Stimulated activated CD8-positive, alpha-beta memory T cell treated with anti-CD3 and anti-CD28 coated beads, Interleukin-4, amount 100 ng/mL, for 48 hours (primary cell): ENCODE measurements at regions not wholly inside any gene's neighbourhood (a gene's known extent, or its start where the extent isn't known, plus 50 kb on each side); places are given as distances from the start of the nearest gene placed in this dataset.

Experiments used
- DNase-seq: peaks from one replicate; pipeline ENCODE4 v3.0.0-alpha.2; 2020

- DNase-seq: no peak
These were observed 107.4 kb downstream of the DDIT4L start for GRCh38 chr4:100082852-100083251.

GRCh38 chr4:100081491-100081890 lies 108.8 kb downstream of the DDIT4L start:
- DNase-seq: no peak

GRCh38 chr4:100079264-100079663 lies 111.0 kb downstream of the DDIT4L start:
- DNase-seq: no peak

- no peak for DNase-seq
These were observed 113.5 kb downstream of the DDIT4L start for GRCh38 chr4:100076753-100077152.

- no peak for DNase-seq
These were observed 114.6 kb downstream of the DDIT4L start for GRCh38 chr4:100075486-100076270.

GRCh38 chr4:100075056-100075455 lies 115.2 kb downstream of the DDIT4L start:
- DNase-seq: no peak

GRCh38 chr4:100071506-100071905 lies 118.8 kb downstream of the DDIT4L start:
- no peak for DNase-seq

GRCh38 chr4:100070868-100071267 lies 119.4 kb downstream of the DDIT4L start:
- no peak for DNase-seq

GRCh38 chr4:100069207-100069606 lies 119.1 kb upstream of the H2AZ1 start:
- no peak for DNase-seq

GRCh38 chr4:100067255-100067654 lies 117.2 kb upstream of the H2AZ1 start:
- DNase-seq: no peak

GRCh38 chr4:100063355-100063754 lies 113.3 kb upstream of the H2AZ1 start:
- DNase-seq: no peak

- no peak for DNase-seq
These were observed 112.8 kb upstream of the H2AZ1 start for GRCh38 chr4:100062921-100063320.

- DNase-seq: no peak
These were observed 111.8 kb upstream of the H2AZ1 start for GRCh38 chr4:100061835-100062234.

- DNase-seq: no peak
These were observed 110.8 kb upstream of the H2AZ1 start for GRCh38 chr4:100060765-100061416.

GRCh38 chr4:100059467-100059866 lies 109.4 kb upstream of the H2AZ1 start:
- DNase-seq: no peak

GRCh38 chr4:100056701-100057100 lies 106.6 kb upstream of the H2AZ1 start:
- DNase-seq: no peak

- DNase-seq: no peak
These were observed 104.0 kb upstream of the H2AZ1 start for GRCh38 chr4:100054071-100054470.

GRCh38 chr4:100049872-100050271 lies 99.8 kb upstream of the H2AZ1 start:
- DNase-seq: no peak

- no peak for DNase-seq
These were observed 92.6 kb upstream of the H2AZ1 start for GRCh38 chr4:100042711-100043110.

- DNase-seq: no peak
These were observed 92.2 kb upstream of the H2AZ1 start for GRCh38 chr4:100042235-100042634.

- DNase-seq: no peak
These were observed 91.6 kb upstream of the H2AZ1 start for GRCh38 chr4:100041646-100042045.

- no peak for DNase-seq
These were observed 84.1 kb upstream of the H2AZ1 start for GRCh38 chr4:100034023-100034664.

- no peak for DNase-seq
These were observed 76.0 kb upstream of the H2AZ1 start for GRCh38 chr4:100026066-100026465.

- DNase-seq: no peak
These were observed 73.7 kb upstream of the H2AZ1 start for GRCh38 chr4:100023800-100024199.
